Esophagus squamous epithelium (tissue), 4 donors: ENCODE measurements at regions not wholly inside any gene's neighbourhood (a gene's known extent, or its start where the extent isn't known, plus 50 kb on each side); places are given as distances from the start of the nearest gene placed in this dataset.
"Not testable (repeated sequence)": the region's sequence is repeated elsewhere in the genome, so short reads cannot be mapped to it uniquely, and the experiment has no call there.

Experiments used
- CTCF ChIP-seq, 6 experiments: fragments of 450-650 bp in 4 of 6; fragments of 200-600 bp in 2 of 6; sonication (generic) in 2 of 6; IDR thresholded peaks; one replicate each; pipeline ENCODE4 v1.5.1; 2016 to 2019; ENCODE audit warnings: antibody characterized with exemption in 6 of 6, mild to moderate bottlenecking in 4 of 6, moderate library complexity in 4 of 6
- POLR2A ChIP-seq, 4 donors: fragments of 450-650 bp; IDR thresholded peaks; one replicate each; pipeline ENCODE4 v1.6.1; 2017; ENCODE audit warnings: antibody characterized with exemption in 4 of 4, mild to moderate bottlenecking in 4 of 4, moderate library complexity in 3 of 4

- TF ChIP-seq POLR2A, CTCF (IDR thresholded peaks at IDR 0.05): not testable (repeated sequence)
Measured at GRCh38 chr2:210950434-210951060, 394.1 kb downstream of the CPS1 start.
